Transverse colon (tissue), 4 donors: ENCODE measurements at regions not wholly inside any gene's neighbourhood (a gene's known extent, or its start where the extent isn't known, plus 50 kb on each side); places are given as distances from the start of the nearest gene placed in this dataset.

Experiments
- DNase-seq: peaks from one replicate; pipeline ENCODE4 v3.0.0-alpha.2; 2019
- H3K27ac ChIP-seq, 4 donors: fragments of 200-600 bp; sonication (generic); 2 replicates each; pipeline ENCODE4 v1.5.1; 2016 to 2018; ENCODE audit warnings: inconsistent platforms in 4 of 4
- H3K27me3 ChIP-seq: fragments of 200-600 bp; sonication (generic); 2 replicates; pipeline ENCODE4 v1.5.1; 2017; ENCODE audit warnings: inconsistent platforms
- H3K36me3 ChIP-seq, 4 donors: fragments of 200-600 bp; sonication (generic); 2 replicates each; pipeline ENCODE4 v1.5.1; 2017 to 2019; ENCODE audit warnings: inconsistent platforms in 4 of 4
- H3K4me1 ChIP-seq, 4 donors: fragments of 200-600 bp; sonication (generic); 2 replicates each; pipeline ENCODE4 v1.5.1; 2017 to 2020; ENCODE audit warnings: inconsistent platforms in 4 of 4
- H3K4me3 ChIP-seq, 4 donors: fragments of 200-600 bp; sonication (generic); 1 replicate in 1 of 4; 2 replicates in 3 of 4; pipeline versions ENCODE4 v1.5.1 to v1.6.1; 2017 to 2019; ENCODE audit warnings: inconsistent platforms in 4 of 4
- H3K9me3 ChIP-seq, 2 donors: fragments of 200-600 bp; sonication (generic); 2 replicates each; pipeline ENCODE4 v1.5.1; 2017 to 2019; ENCODE audit warnings: inconsistent platforms in 2 of 2
- CTCF ChIP-seq, 5 experiments: fragments of 200-600 bp in 3 of 5; fragments of 450-650 bp in 2 of 5; sonication (generic) in 3 of 5; IDR thresholded peaks; 1 replicate in 2 of 5; 2 replicates in 3 of 5; pipeline ENCODE4 v1.5.1; 2016 to 2017; ENCODE audit warnings: antibody characterized with exemption in 5 of 5, inconsistent platforms in 3 of 5, mild to moderate bottlenecking in 2 of 5, moderate library complexity in 1 of 5
- EP300 ChIP-seq: sonication (generic); formaldehyde crosslinking; IDR thresholded peaks from one replicate; pipeline ENCODE4 v1.6.1; 2017; ENCODE audit warnings: antibody characterized with exemption, low read depth
- POLR2A ChIP-seq: fragments of 450-650 bp; IDR thresholded peaks from one replicate; pipeline ENCODE4 v1.6.1; 2016; ENCODE audit warnings: antibody characterized with exemption, mild to moderate bottlenecking, moderate library complexity
- POLR2AphosphoS5 ChIP-seq, 3 donors: sonication (generic); formaldehyde crosslinking; IDR thresholded peaks; one replicate each; pipeline ENCODE4 v1.6.1; 2016; ENCODE audit warnings: antibody characterized with exemption in 3 of 3
- WGBS, 2 donors: methylation state at CpG; one replicate each; pipeline ENCODE4 v1.1.5; 2018; ENCODE audit warnings: low coverage in 1 of 2; 5-methylcytosine and 5-hydroxymethylcytosine counted together
- in situ Hi-C, 4 donors: fragments of 200-750 bp; cut with MboI; loops; one replicate each; pipeline versions ENCODE4 v1.15.0 to v1.15.1; 2017; ENCODE audit warnings: low sequenced_read_pairs in 3 of 4, low pct_ligation_motif_present in 1 of 4, low pct_unique_long_range_greater_than_20kb in 1 of 4
- intact Hi-C: fragments of 100-400 bp; cut with DNase I; formaldehyde crosslinking; loops from one replicate; pipeline ENCODE4 v1.15.1; 2023; ENCODE audit warnings: low total_unique reads

GRCh38 chr13:76672420-76672819 lies 213.8 kb downstream of the KCTD12 start:
- no peaks in the 10 kb centered on the region for H3K36me3 ChIP-seq
- no peak overlapping the region for H3K27ac ChIP-seq
- no peak for TF ChIP-seq POLR2A
- no peak for TF ChIP-seq POLR2AphosphoS5 (IDR thresholded peaks at IDR 0.05)
- no peak for TF ChIP-seq CTCF (IDR thresholded peaks at IDR 0.05)
- no peak for TF ChIP-seq EP300
- WGBS, 2 donors = 84% methylated on average over 2 of the region's 2 CpGs; no CpG with 5 or more reads in 1 of the 2 donors
- H3K27me3 ChIP-seq = no peaks in the 10 kb centered on the region
- H3K9me3 ChIP-seq = no peaks in the 10 kb centered on the region
- intact Hi-C loops (no loop called here), in situ Hi-C loops (loop anchor here in 2 of 4 donors (25.0 kb wide), 2 partner anchors 215 to 240 kb away; partner anchors contain the start of gene KCTD12 (in 1 of the 2))
- DNase-seq = no peak
- H3K4me1 ChIP-seq = peaks cover 0 to 4% (median 0%) of the 10 kb centered on the region in 4 donors
- H3K4me3 ChIP-seq = no peak overlapping the region

DNA sequence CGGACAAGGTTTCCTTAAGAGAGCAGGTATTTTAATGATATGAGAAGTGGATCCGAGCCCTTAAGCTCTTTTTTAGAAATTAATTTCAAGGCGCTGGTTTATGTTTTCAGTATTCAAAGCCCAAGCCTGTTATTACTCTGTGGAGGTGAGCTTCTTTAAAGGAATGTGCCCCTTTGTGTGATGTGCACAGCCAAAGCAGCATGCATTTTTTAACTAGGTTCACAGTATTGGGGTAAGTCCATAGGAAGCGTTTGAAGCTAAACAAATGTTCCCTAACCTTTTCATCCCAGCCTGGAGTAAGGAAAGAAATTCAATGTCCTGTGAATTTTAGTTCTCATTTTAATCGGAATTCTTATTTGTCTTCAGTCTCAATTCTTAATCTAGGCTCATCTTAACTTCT lies 217.5 kb downstream of the KCTD12 start:
- TF ChIP-seq POLR2A (no peak), CTCF (IDR thresholded peaks at IDR 0.05) (no peak), EP300 (no peak), POLR2AphosphoS5 (IDR thresholded peaks at IDR 0.05) (no peak)
- WGBS, 2 donors = 86 to 94% methylated on average over 5 of the region's 5 CpGs
- Histone ChIP-seq H3K4me3 (no peak overlapping the region), H3K4me1 (peaks cover 0 to 4% (median 0%) of the 10 kb centered on the region in 4 donors), H3K36me3 (no peaks in the 10 kb centered on the region), H3K9me3 (no peaks in the 10 kb centered on the region), H3K27ac (no peak overlapping the region), H3K27me3 (no peaks in the 10 kb centered on the region)
- intact Hi-C loops (loop anchor here (10.0 kb wide), 1 partner anchor 216 kb away; the partner anchor contains the start of gene KCTD12), in situ Hi-C loops (loop anchor here in 2 of 4 donors (25.0 kb wide), 2 partner anchors 219 to 244 kb away; partner anchors contain the start of gene KCTD12 (in 1 of the 2))
- no peak for DNase-seq

GRCh38 chr13:76668141-76668540 lies 218.1 kb downstream of the KCTD12 start:
- in situ Hi-C loops (loop anchor here in 2 of 4 donors (25.0 kb wide), 2 partner anchors 219 to 244 kb away; partner anchors contain the start of gene KCTD12 (in 1 of the 2)), intact Hi-C loops (loop anchor here (10.0 kb wide), 1 partner anchor 217 kb away; the partner anchor contains the start of gene KCTD12)
- TF ChIP-seq EP300 (no peak), CTCF (IDR thresholded peaks at IDR 0.05) (no peak), POLR2A (no peak), POLR2AphosphoS5 (IDR thresholded peaks at IDR 0.05) (no peak)

GRCh38 chr13:76667551-76667950 lies 218.7 kb downstream of the KCTD12 start:
- H3K36me3 ChIP-seq = no peaks in the 10 kb centered on the region
- no peak overlapping the region for H3K4me3 ChIP-seq
- no peaks in the 10 kb centered on the region for H3K9me3 ChIP-seq
- intact Hi-C loops (loop anchor here (10.0 kb wide), 1 partner anchor 217 kb away; the partner anchor contains the start of gene KCTD12), in situ Hi-C loops (loop anchor here in 2 of 4 donors (25.0 kb wide), 2 partner anchors 220 to 245 kb away; partner anchors contain the start of gene KCTD12 (in 1 of the 2))
- no peaks in the 10 kb centered on the region for H3K27me3 ChIP-seq
- no peak overlapping the region for H3K27ac ChIP-seq
- no peak for DNase-seq
- peaks cover 0 to 4% (median 0%) of the 10 kb centered on the region in 4 donors for H3K4me1 ChIP-seq
- TF ChIP-seq CTCF (IDR thresholded peaks at IDR 0.05) (peak in 4 of 5 experiments; percentile 13 to 40 (median 28)), POLR2AphosphoS5 (IDR thresholded peaks at IDR 0.05) (no peak)

More at GRCh38 chr13:76668141-76668540, 218.1 kb downstream of the KCTD12 start:
- no peaks in the 10 kb centered on the region for H3K36me3 ChIP-seq
- H3K27me3 ChIP-seq = no peaks in the 10 kb centered on the region
- no peak overlapping the region for H3K27ac ChIP-seq
- no peaks in the 10 kb centered on the region for H3K9me3 ChIP-seq
- H3K4me1 ChIP-seq = peaks cover 0 to 4% (median 0%) of the 10 kb centered on the region in 4 donors
- H3K4me3 ChIP-seq = no peak overlapping the region
- no peak for DNase-seq
- WGBS, 2 donors = 76 to 84% methylated on average over 2 of the region's 2 CpGs
